NCI-H1105 (cell line): ENCODE measurements at regions not wholly inside any gene's neighbourhood (a gene's known extent, or its start where the extent isn't known, plus 50 kb on each side); places are given as distances from the start of the nearest gene placed in this dataset.

Source experiments
- DNase-seq: peaks from one replicate; lab custom pipeline; 2025; lab: John Stamatoyannopoulos, UW

DNA sequence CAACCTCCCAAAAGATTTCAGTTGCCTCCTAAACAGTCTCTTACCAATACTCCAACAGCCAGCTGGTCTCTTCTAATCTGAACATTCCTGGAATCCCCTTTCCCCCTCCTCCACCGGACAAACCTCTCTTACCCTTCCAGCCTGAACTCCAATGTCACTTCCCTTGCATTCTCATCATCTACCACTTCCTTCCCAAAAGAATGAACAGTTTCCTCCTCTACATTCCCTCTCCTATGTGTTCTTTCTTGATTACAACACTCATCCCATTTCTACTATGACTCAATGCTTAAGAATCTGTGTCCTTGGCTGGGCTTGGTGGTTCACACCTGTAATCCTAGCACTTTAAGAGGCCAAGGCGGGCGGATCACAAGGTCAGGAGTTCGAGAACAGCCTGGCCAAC, 417.1 kb downstream of the SETD4 start:
- no peak for DNase-seq

DNA sequence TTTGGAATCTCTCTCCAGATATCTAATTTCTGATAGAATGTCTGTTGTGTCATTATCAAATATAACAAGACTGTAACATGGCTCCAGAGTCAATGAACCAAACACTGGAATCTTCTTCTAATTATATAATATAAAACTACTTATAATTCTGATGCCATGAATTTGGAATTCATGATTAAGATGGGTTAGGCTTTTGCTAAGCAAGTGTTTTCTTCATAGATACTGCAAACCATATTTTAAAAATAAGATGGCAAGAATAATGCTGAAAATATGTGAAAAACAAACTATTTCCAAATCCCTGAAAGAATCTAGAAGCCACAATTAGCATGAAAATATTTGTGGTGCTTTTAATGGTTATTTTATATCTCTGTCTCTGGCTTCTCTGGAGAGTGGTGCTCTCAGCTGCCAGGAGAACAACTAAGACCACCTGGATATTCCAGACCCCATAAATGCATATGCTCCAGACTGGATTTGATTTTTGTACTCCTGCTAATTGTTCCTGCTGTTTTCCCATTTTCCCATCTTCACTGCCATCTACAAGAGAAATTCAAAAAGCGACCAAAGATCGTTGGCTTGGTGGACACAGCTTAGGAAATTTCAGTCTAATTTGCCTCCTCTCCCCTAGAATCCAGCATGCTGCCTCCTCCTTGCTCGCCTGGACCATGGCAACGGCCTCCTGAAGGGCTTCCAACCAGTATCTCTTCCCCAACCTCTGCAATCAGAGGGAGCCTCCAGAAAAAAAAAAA, 418.9 kb downstream of the SETD4 start:
- no peak for DNase-seq

DNA sequence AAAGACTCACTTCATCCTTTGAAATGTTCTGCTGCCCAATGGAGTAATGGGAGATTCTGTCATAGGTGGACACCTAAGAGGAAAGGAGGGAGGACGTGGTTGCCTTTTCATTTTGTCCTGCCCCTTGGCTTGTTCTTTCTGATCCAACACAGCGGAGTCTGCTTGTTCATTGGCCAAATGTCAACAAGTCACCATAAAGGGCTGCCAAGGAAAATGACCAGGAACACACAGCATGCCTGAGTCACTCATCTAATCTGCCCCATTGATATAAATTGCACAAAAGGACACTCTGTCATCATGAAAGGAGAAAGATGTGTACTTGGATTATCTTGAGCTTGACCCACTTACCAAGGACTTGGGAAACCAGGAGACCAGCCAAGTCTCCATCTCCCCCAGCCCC, 422.9 kb downstream of the SETD4 start:
- no peak for DNase-seq

DNA sequence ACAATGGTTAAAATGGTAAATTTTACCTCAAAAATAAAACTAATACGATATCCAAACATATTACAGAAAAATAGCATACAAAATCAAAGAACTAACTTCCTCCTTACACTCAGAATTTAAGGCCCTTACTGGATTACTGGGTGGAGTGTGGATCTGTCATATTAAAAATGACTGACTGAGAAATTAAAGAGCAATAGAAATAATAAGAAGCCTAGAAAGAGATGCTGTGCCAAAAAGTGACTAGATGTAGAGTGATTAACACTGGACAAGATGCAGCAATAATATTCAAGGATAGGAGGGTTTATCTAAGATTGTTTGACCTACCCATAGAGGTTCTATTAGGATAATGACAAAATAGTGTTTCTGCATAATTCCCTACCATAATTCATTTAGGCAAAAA, 424.3 kb downstream of the SETD4 start:
- DNase-seq = no peak

DNA sequence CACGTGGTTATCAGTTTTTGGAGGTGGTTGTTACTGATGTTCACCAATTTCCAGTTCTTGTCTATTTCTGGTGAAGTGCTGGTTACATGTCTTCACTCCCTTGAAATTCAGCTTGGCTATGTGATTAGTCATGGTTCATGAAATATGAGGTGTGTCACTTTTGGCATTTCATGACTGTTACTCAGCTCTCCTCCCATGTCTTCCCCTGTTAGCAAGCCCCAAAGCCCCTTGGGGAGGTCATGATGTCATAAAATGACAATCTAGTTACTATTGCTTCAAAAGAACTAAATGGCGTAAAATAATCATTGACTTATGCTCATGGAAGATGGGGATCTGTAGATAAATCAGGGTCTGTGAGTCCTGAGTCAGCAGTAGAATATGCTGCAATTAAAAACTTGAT, 425.1 kb downstream of the SETD4 start:
- DNase-seq = no peak

DNA sequence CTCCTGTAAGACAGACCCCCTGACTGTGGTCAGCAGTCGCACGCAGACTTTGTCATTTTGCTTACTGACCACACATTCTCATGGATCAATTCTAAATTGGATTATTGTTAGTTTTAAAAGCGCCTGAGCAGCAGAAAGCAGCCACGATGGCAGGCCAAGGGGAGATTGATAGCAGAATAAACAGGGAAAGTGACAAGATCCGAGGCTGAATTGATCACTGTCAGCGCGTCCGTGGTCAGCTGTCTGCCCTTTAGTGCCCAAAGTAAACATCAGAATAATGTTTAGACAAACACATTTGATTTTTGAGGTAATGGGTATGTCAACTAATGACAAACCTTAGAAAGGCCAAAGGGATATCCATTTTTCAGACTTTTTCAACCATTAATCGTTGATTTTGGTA, 426.8 kb downstream of the SETD4 start:
- no peak for DNase-seq

DNA sequence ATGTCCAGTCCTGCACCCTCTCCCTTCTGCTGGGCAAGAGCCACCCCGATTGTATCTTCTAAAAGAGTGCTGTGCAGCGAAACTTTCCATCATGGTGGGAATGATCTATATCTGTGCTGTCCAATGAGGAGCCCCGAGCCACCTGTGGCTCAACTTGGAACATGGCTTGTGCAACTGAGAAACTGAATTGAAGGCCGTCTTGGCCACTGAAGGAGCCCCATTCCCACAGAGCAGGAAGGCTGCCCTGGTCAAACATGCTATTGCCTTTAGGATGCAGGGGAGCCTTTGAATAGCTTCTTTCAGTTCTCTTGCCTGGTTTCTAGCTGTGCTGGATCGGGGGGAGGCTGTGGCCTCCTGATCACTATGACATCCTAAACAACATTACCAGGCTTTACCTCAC, 427.6 kb downstream of the SETD4 start:
- no peak for DNase-seq

DNA sequence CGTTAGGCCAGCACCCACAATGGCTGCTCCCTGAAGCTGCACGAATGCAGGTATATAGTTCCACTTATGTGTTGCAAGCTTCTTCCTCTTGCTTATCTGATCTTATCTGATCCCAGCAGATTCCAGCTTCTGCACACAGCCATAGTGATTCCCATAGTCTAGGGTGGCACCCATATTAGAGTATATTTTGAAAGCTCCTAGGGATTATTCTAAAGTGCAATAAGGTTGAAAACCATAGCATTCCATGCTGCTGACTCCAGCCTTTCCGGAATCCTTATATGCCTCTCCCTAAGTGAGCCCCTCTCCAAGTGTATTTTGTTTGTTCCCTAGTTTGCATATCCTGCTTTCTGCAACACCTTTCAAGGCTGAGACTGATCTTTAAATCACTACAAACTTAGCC, 432.0 kb downstream of the SETD4 start:
- no peak for DNase-seq

DNA sequence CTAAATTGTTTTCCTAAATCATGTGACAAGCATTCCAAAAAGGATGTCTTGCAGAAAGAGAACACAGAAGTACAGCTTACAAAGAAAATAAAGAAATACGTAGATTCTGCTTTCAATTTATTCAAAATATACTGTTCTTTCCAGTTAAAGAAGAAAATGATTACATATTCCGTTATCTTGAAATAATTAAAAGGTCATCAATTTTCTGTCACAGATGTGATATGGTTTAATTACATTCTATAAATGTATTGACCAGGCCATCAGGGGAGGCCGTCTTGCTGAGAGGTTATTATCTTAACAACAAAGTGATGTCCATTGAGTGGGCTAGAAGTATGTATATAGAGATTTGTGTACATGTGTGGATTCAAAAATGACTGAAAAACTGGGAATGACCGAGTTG, 432.9 kb downstream of the SETD4 start:
- DNase-seq = no peak

DNA sequence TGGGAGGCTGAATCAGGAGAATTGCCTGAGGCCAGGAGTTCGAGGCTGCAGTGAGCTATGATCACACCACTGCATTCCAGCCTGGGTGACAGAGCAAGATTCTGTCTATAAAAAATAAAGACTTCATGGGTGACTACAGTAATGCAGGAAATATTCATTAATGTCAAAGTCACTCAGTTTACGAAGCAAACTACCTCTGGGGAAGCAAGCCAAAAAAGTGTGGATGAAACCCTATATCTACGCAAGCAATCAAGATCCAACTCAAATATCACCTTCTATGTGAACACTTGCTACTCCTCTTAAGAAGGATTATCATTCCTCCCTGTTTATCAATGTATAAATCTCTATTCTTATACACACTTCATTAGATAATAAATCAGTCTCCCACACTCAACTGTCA, 434.8 kb downstream of the SETD4 start:
- DNase-seq = no peak

DNA sequence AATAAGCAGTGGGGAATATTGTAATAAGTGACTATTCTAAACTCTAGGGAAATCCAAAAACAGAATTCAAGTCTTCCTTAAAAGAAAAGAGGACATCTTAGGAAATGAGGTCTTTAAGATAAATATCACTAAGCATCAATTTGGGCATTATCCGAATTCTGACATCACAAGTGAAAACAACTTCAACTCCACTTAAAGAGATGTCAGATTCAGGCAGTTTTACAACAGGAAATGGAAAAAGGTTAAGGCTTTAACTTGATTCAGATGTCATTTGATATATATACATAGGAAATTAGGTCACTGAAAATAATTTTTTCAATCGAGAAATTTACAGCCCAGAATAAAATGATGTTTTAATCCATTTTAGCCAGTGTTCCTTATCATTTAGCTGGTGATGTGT, 435.4 kb downstream of the SETD4 start:
- no peak for DNase-seq

DNA sequence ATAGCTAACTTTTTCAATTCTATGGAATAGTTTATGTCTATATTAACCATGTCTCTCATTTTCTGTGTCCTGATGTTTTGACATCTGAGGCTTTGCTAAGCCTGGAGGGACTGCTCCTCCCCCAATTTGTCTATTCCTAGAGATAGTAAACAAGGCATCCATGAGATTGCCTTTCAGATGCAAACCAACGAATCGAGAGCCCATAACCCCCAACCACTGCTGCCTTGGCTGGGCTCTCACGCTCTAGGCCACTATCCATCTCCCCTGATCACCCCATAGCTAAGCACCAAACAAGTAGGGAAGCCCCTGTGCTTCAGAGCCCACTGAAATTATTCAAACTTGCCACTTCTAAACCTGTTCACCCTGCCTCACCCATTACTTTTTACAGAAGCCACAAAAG, 437.7 kb downstream of the SETD4 start:
- DNase-seq = no peak

DNA sequence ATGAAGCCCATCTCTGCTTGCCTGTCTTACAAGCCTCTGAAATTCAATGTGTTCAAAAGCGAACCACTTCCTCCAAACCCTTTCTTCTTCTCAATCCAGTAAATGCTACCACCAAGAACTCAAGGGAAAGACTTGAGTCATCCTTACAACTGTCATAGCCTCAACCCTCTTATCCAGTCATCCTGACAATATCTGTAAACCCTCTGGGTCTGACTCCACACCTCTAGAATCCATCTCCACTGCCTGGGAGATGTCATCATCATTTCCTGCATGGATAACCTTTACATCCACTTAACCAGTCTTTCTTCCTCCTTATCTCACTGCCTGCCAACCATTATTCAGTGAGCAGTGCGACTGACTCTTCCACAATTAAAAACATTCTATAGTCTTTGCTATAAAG, 441.1 kb downstream of the SETD4 start:
- DNase-seq = no peak

DNA sequence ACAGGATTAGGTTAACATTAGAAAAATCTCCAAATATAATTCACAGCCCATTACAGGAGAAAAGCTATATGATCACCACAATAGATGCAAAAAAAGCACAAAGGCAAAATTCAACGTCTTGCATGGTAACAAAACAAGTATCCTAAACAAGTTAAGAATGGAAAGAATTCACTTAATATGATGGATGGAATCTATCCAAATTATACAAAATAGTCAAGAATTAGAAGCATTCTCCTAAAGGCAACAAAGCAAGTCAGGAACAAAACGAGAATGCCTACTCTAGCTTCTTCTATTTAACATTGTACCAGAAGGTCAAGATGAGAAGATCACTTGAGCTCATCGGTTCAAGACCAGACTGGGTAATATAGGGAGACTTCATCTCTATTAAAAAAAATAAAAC, 442.8 kb downstream of the SETD4 start:
- no peak for DNase-seq

DNA sequence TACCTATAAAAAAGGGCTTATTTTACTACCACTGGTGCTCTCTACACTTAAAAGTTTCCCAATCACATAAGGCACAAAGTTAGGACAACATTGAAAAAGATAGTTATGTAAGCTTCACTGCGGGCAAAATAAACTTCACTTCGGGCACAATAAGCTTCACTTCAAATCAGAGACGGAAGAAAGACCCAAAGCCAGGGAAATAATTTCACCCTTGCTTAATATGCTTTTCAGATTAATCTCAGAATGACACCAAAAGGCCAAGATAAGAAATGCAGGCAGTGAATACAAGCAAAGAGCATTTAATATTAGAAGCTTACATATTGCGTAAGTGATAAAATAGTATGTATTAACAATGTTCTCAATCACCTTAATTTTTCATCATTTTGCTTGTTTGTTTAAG, 444.2 kb downstream of the SETD4 start:
- no peak for DNase-seq

DNA sequence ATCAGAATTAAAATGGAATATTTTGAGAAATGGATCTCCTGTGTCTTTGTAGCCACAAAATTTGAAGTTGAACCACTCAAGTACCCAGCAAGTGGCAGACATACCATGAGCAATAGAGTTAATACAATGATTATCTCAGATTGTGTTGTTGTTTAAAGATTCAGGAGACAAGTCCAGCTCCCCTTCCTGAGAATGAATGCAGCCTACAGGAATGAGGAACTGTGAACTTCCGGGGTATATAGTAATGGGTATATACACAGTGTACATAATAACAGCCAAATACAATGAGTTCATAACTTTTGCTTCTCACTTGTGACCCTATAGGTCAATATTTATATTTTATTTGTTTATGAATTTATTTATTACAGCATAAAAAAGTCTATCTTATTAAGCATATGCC, 445.0 kb downstream of the SETD4 start:
- DNase-seq = no peak

DNA sequence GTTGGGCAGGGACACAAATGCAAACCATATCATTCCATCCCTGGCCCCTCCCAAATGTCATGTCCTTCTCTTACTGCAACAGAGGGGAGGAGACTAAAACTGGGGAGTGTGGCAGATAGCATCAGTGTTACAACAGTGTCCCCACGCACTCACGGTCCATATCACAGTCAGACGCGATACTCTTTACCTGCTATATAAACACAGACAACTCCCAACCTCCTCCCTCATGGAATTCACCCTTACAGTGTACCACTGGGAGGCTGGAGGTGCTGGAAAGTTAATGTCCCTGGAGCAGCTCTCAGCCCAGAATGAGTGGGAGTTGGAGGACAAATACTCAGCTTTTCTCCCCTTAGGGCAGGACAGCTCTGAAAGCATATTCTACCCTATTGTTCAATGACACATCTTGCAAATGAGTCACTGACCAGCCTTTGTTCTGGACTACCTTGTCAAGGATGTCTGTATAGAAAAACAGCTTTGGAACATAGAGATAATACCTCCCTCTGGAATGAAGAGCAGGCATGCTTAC, 445.9 kb downstream of the SETD4 start:
- DNase-seq = no peak

DNA sequence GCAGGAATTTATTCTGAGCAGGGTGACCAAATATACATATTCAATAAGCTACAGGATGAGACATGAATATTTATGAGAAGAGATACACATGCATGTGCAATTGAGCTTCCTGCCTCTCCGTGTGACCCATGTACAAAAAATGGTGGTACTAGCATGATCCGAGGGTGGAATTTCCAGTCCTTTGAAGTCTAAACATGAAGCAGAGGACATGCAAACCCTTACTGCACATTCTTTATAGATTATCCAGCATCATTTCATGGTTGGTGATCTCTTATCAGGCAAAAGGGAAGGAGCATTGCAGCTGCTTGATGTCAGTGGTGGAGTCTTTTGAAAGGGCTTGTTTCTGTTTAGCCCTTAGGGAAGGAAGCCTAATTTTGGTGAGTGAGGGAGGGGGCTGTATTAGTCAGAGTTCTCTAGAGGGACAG, 448.6 kb downstream of the SETD4 start:
- DNase-seq = no peak

DNA sequence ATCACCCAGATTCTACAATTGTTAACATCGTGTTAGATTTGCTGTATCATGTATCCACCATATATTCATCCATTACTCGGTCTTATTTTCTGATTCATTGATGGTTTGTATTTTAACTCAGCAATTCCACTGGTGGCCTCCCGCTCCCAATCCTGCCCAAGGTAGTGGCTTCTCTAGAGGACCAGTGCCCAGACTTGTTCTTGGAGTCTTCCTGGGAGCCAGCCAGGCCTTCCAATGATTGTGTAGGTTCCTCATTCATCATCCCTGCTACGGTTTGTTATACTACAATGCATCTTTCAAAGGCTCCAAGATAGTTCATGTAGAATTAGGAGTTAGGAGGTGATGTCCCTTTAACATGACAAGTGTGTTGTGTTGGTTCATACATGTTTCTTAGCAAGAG, 451.1 kb downstream of the SETD4 start:
- no peak for DNase-seq

DNA sequence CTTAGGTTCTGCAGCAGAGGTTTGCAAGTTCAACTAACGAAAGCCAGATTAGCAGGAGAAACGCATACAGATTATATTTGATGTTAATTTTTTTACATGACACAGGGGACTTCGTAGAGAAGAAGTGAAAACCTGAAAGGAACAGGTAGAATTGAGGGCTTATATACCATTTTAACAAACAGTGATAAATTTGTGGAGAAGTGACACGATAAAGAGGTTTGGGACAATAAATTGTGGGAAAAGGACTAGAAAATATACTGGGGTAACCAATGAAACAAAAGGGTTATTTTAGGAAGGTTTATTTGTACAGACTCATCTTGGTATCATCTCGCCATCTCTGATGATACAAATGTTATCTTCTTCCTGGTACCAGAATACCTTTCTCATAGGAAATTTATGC, 452.9 kb downstream of the SETD4 start:
- no peak for DNase-seq

DNA sequence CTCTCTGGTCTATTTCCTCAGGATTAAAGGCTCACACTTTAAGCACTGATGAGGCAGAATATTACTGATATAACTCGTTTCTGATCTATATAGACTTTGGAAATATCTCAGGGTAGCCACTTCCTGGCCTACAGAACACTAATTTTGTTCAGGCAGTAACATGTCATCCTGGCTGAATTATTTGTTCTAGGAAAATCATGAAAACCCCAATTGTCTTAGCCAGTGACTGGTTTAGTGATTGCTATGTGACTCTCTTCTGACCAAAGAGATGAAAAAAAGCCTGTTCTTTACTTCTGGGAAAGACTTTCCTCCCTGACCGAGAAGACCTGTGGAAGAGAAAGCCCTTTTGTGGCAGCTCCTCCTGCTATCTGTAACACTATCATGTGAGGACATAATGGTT, 453.7 kb downstream of the SETD4 start:
- no peak for DNase-seq

DNA sequence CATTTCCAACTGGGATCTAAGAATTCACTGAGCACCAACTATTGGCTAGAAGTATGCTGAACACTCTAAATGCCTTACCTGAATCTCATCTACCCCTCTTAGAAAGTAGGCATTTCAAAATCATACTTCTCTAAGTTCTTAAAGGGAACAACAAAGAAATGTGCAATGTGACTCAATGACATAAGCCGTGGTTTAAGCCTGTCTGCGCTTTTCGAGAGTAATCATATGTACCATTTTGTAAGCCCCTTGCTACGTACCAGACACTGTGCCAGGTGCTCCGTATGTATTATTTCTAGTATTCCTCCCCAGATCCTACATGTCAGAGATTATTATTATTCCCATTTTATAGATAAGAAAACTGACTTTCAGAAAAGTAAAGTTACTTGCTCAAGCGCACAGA, 454.2 kb downstream of the SETD4 start:
- DNase-seq = no peak

DNA sequence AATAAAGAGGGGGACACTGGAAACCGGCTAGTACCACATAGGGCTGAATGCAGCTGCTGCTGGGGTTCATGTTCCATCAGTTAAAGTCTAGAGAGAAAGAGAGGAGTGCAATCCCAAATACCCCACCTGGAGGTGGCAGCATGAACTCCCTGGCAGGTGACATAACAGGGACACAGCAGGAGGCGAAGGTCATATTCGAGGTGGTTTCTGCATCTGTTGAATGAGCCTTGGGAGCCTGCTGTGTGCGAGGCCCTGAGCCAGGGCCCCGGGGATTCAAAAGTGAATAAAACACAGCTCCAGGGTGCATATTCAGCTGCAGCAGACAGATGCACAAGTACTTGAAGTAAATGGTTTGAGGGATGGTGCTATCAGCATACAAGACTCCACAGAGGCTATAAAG, 456.8 kb downstream of the SETD4 start:
- DNase-seq = no peak

DNA sequence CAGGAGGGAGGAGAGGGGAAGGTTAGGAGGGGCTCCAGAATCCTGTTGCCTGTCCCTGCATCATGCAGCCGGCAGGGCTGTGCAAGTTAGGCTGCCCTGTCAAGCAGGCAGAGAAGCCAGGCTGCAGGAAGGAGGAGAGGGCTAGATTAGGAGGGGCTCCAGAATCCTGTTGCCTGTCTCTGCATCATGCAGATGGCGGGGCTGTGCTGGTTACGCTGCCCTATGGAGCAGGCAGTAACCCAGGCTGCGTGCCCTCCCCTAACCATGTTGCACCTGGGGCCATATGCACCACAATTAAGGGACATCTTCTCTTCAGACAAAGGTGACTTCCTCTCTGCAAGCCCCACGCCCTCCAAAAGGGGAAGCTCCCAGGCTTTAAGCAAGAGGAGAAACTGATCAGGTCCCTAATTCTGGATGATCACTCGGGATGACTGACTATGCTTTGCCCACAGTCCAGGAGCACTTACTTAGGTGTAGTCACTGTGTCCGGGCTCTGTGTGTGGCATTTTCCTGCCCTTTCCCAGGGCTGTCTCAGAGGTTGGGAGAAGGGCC, 457.4 kb downstream of the SETD4 start:
- DNase-seq = no peak
